ENCODE measurements at regions not wholly inside any gene's neighbourhood (a gene's known extent, or its start where the extent isn't known, plus 50 kb on each side); places are given as distances from the start of the nearest gene placed in this dataset.

DNA sequence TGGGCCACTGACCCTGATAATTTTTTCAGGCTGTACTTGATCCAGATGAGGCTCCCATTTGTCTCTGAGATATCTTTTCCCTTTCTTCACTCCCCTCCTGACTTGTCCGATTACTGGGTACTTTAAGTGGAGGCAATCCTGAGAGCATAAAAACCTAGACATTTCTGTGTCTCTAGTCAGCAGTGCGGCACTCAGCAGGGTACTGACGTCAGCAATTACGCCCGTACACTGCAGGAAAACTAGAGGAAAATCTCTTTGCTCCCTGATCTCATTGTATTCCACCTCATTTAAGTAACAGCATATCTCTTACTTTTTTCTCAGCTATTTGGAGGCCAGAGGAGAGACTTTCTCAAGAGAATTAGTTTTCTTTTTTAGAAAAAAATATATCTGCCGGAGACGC is 315.5 kb upstream of the OR4E1 start:
- ChIA-PET CTCF (interaction anchor here (1.4 to 5.7 kb wide), 7 partner anchors 8 to 123 kb away, joined by 3 to 100 read pairs (median 14); no protein-coding TSS in a partner anchor), RAD21 (ENCODE audit: low non-redundant PET in 1 of 2, low total read pairs in 2 of 2, uncharacterized antibody in 2 of 2, unreplicated experiment in 2 of 2) (no interaction called here), POLR2A (no interaction called here)
- H4K20me1 ChIP-seq (ENCODE audit: insufficient read depth) = no peaks in the 10 kb centered on the region
- peaks cover 24% of the 10 kb centered on the region; the same call in 1 of the 2 replicates for H3K27me3 ChIP-seq (ENCODE audit: insufficient read depth, low read length)
- DNase-seq (ENCODE audit: low read depth, low spot score) (no peak), ATAC-seq (no peak)
- no peaks in the 10 kb centered on the region for H3K9me2 ChIP-seq (ENCODE audit: insufficient read depth)
- no peak overlapping the region for H3K27ac ChIP-seq (ENCODE audit: low read depth, low read length)
- TF ChIP-seq EGR1 (IDR thresholded peaks at IDR 0.05; ENCODE audit: low read depth) (no peak), FOSL1 (IDR thresholded peaks at IDR 0.05; ENCODE audit: low read depth) (no peak), ZFX (IDR thresholded peaks at IDR 0.05) (no peak), CEBPB (IDR thresholded peaks at IDR 0.05; ENCODE audit: low read depth) (no peak), CBX3 (IDR thresholded peaks at IDR 0.05; ENCODE audit: low read depth) (no peak), CTCF (IDR thresholded peaks at IDR 0.05 in 2 of 3, conservative IDR thresholded peaks at IDR 0.05 in 1 of 3; ENCODE audit: borderline replicate concordance in 1 of 3, insufficient read depth in 1 of 3, low read depth in 2 of 3, low read length in 2 of 3) (no peak), EZH2phosphoT487 (IDR thresholded peaks at IDR 0.05; ENCODE audit: borderline replicate concordance) (no peak), JUND (IDR thresholded peaks at IDR 0.05) (no peak), RAD21 (IDR thresholded peaks at IDR 0.05; ENCODE audit: low read depth) (no peak), EZH2 (IDR thresholded peaks at IDR 0.05) (no peak), POLR2AphosphoS5 (IDR thresholded peaks at IDR 0.05; ENCODE audit: low read depth, low read length) (no peak), SRF (IDR thresholded peaks at IDR 0.05; ENCODE audit: low read depth) (no peak), YY1 (IDR thresholded peaks at IDR 0.05; ENCODE audit: extremely low read depth, insufficient replicate concordance, low read depth, low read length) (no peak), ATF3 (IDR thresholded peaks at IDR 0.05) (no peak), ELF1 (IDR thresholded peaks at IDR 0.05; ENCODE audit: borderline replicate concordance, low read depth) (no peak), ZBTB33 (IDR thresholded peaks at IDR 0.05; ENCODE audit: extremely low read depth, insufficient replicate concordance, low read length) (no peak)
- TF ChIP-seq, protein P1, sequence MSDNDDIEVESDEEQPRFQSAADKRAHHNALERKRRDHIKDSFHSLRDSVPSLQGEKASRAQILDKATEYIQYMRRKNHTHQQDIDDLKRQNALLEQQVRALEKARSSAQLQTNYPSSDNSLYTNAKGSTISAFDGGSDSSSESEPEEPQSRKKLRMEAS (IDR thresholded peaks at IDR 0.05) = no peak
- H3K4me2 ChIP-seq (ENCODE audit: low read length) = no peak overlapping the region
- H3K4me3 ChIP-seq (replicated peaks in 1 of 2; ENCODE audit: low read depth in 1 of 2, low read length in 2 of 2) = no peak overlapping the region
- H3K79me2 ChIP-seq (ENCODE audit: insufficient read depth, low read length) = no peaks in the 10 kb centered on the region
- no peak overlapping the region for H3K9ac ChIP-seq (ENCODE audit: low read length)
- H3K4me1 ChIP-seq (ENCODE audit: control insufficient read depth in 1 of 2, insufficient read depth in 2 of 2, low read length in 2 of 2) = no peaks in the 10 kb centered on the region
- intact Hi-C loops (cut with micrococcal nuclease) = no loop called here
- H3K9me3 ChIP-seq (ENCODE audit: control insufficient read depth in 1 of 2, insufficient read depth in 1 of 2, low read depth in 1 of 2, low read length in 2 of 2) = no peaks in the 10 kb centered on the region
- H2AFZ ChIP-seq (ENCODE audit: low read depth, low read length, poor library complexity, severe bottlenecking) = no peak overlapping the region
- no TSS peak for BruUV-seq (replicated peaks)
- no peaks in the 10 kb centered on the region for H3K36me3 ChIP-seq (ENCODE audit: control insufficient read depth in 1 of 2, insufficient read depth in 2 of 2, low read length in 2 of 2)
